A673 (cell line): ENCODE measurements at regions not wholly inside any gene's neighbourhood (a gene's known extent, or its start where the extent isn't known, plus 50 kb on each side); places are given as distances from the start of the nearest gene placed in this dataset. TPM values are rescaled to one million over a fixed set of nuclear protein-coding genes. Genes with fewer than 3 reads are reported as not detected.
A peak's percentile ranks its signal among the peaks of the same experiment; 100 is the strongest.

ENCODE experiments used
- BruUV-seq: library from RNA; stranded (reverse); fragments of 400-500 nt; replicated peaks from 2 replicates; lab custom pipeline; 2021; lab: Mats Ljungman, UMichigan
- CTCF ChIA-PET: fragments of 300-600 bp; sonication (Branson Sonifier 250); formaldehyde crosslinking; loops from one replicate; lab custom pipeline; 2022; ENCODE audit warnings: antibody characterized with exemption; lab: Charles Lee
- POLR2A ChIA-PET: fragments of 300-600 bp; sonication (Branson Sonifier 250); formaldehyde crosslinking; loops from one replicate; lab custom pipeline; 2022; ENCODE audit warnings: antibody characterized with exemption; ENCODE audit not compliant: low non-redundant PET; lab: Charles Lee
- DNase-seq: peaks from one replicate; pipeline ENCODE4 v3.0.0-alpha.2; 2015; ENCODE audit warnings: low spot score
- H3K27ac ChIP-seq: fragments of 200-600 bp; sonication (generic); 2 replicates; pipeline ENCODE4 v1.5.1; 2016; ENCODE audit warnings: mixed run types, low read depth, mild to moderate bottlenecking, mixed read lengths, antibody characterized with exemption, low read length; ENCODE audit not compliant: poor library complexity, severe bottlenecking
- H3K27me3 ChIP-seq: fragments of 200-600 bp; sonication (generic); replicated peaks from 2 replicates; pipeline ENCODE4 v1.6.1; 2017; ENCODE audit warnings: mixed run types, low read depth, mild to moderate bottlenecking, mixed read lengths, antibody characterized with exemption, low read length; ENCODE audit not compliant: insufficient read depth, poor library complexity
- H3K36me3 ChIP-seq: fragments of 200-600 bp; sonication (generic); 2 replicates; pipeline ENCODE4 v1.6.1; 2016; ENCODE audit warnings: mixed run types, mild to moderate bottlenecking, mixed read lengths, antibody characterized with exemption, low read length; ENCODE audit not compliant: insufficient read depth, poor library complexity, severe bottlenecking
- H3K4me1 ChIP-seq: fragments of 200-600 bp; sonication (generic); 2 replicates; pipeline ENCODE4 v1.6.1; 2017; ENCODE audit warnings: mixed run types, mild to moderate bottlenecking, mixed read lengths, antibody characterized with exemption, low read length; ENCODE audit not compliant: insufficient read depth, poor library complexity, severe bottlenecking
- H3K4me3 ChIP-seq: fragments of 200-600 bp; sonication (generic); 2 replicates; pipeline ENCODE4 v1.5.1; 2016; ENCODE audit warnings: low read depth, mixed run types, mild to moderate bottlenecking, mixed read lengths, low read length; ENCODE audit not compliant: poor library complexity, severe bottlenecking
- H3K9me3 ChIP-seq: fragments of 200-600 bp; sonication (generic); 2 replicates; pipeline ENCODE4 v1.6.1; 2016; ENCODE audit warnings: mixed run types, low read depth, mild to moderate bottlenecking, mixed read lengths, antibody characterized with exemption, low read length; ENCODE audit not compliant: poor library complexity, severe bottlenecking
- CTCF ChIP-seq: fragments of 300-800, 200-600 bp; sonication (generic); conservative IDR thresholded peaks from 2 replicates; pipeline ENCODE4 v1.5.1; 2017; ENCODE audit warnings: low read depth, mild to moderate bottlenecking, antibody characterized with exemption, low read length, moderate library complexity, mixed read lengths
- EZH2 ChIP-seq: fragments of 200-600 bp; sonication (generic); IDR thresholded peaks from 2 replicates; pipeline ENCODE4 v1.6.1; 2017; ENCODE audit warnings: borderline replicate concordance, low read depth, mild to moderate bottlenecking, mixed read lengths, antibody characterized with exemption, low read length; ENCODE audit not compliant: poor library complexity, severe bottlenecking
- intact Hi-C: fragments of 100-400 bp; cut with micrococcal nuclease; formaldehyde crosslinking; loops from one replicate; pipeline ENCODE4 v1.10.0; 2022; ENCODE audit not compliant: unreplicated experiment
- microRNA-seq: library from miRNA; unstranded; fragments of <30 nt; microRNA quantifications from one replicate; pipeline ENCODE4 v1.2.0, GENCODE V29; 2021

GRCh38 chr13:61470786-61471185, 55.1 kb upstream of the PCDH20 start:
- CTCF ChIA-PET: no interaction called here
- Histone ChIP-seq H3K4me3 (no peak overlapping the region), H3K27ac (no peak overlapping the region), H3K4me1 (no peaks in the 10 kb centered on the region), H3K9me3 (no peaks in the 10 kb centered on the region), H3K36me3 (no peaks in the 10 kb centered on the region), H3K27me3 (no peaks in the 10 kb centered on the region)
- POLR2A ChIA-PET: no interaction called here
- intact Hi-C loops: no loop called here
- no peak for TF ChIP-seq CTCF
- TF ChIP-seq EZH2: no peak
- no peak for DNase-seq
- no TSS peak for BruUV-seq

GRCh38 chr13:61466280-61466679, 50.6 kb upstream of the PCDH20 start:
- H3K4me3 ChIP-seq: no peak overlapping the region
- ChIA-PET CTCF (no interaction called here), POLR2A (no interaction called here)
- DNase-seq: no peak
- no peaks in the 10 kb centered on the region for H3K9me3 ChIP-seq
- BruUV-seq: no TSS peak
- intact Hi-C loops: no loop called here
- no peaks in the 10 kb centered on the region for H3K4me1 ChIP-seq
- no peak for TF ChIP-seq EZH2
- peak; percentile 40; the same call in 1 of the 2 replicates for TF ChIP-seq CTCF
- no peaks in the 10 kb centered on the region for H3K36me3 ChIP-seq
- H3K27ac ChIP-seq: no peak overlapping the region
- no peaks in the 10 kb centered on the region for H3K27me3 ChIP-seq

Small RNA genes lying in the stretch of these regions (microRNA-seq; reads per million reads assigned to microRNA genes)
- gene MIR4704 (not detected), gene MIR548X2 (not detected)
